OCI-LY1 (cell line): ENCODE measurements at regions not wholly inside any gene's neighbourhood (a gene's known extent, or its start where the extent isn't known, plus 50 kb on each side); places are given as distances from the start of the nearest gene placed in this dataset.

Experiments
- EZH2 ChIP-seq: fragments of 200-600 bp; sonication (generic), shearing (Covaris generic); IDR thresholded peaks from 2 replicates; pipeline ENCODE4 v1.8.0; 2017; ENCODE audit warnings: borderline replicate concordance, mixed run types, mild to moderate bottlenecking, antibody characterized with exemption, low read length, moderate library complexity, mixed read lengths
- TF ChIP-seq, protein P1 (sequence below): fragments of 200-600 bp; sonication (generic), shearing (Covaris generic); IDR thresholded peaks from 2 replicates; pipeline ENCODE4 v1.5.1; 2017; ENCODE audit warnings: mild to moderate bottlenecking, antibody characterized with exemption, low read length, moderate library complexity, mixed read lengths

DNA sequence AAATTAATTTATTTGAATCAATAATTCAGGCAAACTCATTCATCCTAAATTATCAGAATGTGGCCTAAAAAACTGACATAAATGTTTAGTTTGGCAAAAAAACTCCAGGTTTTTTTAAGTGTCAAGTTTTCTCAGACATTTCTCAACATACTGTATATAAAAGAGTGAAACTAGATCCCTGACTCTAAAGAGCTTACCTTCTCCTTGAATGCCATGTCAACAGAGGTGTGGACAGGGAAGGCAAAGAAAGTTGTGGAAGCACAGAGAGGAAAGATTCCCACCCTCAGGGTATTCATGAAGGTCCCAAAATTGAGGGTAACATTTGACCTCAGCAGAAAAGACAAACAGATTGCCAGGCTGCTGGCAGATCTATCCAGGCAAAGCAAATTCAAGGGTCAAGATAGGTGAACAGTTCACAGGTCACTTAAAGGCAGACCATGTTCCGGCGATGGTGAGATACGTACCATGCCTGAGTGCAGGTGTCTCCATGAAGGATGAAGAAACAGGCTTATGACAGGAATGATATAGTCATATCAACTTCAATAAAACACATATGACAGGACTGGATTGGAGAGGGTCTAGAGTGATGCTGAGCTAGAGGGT, 1638.3 kb upstream of the ZEB2 start:
- TF ChIP-seq, protein P1, sequence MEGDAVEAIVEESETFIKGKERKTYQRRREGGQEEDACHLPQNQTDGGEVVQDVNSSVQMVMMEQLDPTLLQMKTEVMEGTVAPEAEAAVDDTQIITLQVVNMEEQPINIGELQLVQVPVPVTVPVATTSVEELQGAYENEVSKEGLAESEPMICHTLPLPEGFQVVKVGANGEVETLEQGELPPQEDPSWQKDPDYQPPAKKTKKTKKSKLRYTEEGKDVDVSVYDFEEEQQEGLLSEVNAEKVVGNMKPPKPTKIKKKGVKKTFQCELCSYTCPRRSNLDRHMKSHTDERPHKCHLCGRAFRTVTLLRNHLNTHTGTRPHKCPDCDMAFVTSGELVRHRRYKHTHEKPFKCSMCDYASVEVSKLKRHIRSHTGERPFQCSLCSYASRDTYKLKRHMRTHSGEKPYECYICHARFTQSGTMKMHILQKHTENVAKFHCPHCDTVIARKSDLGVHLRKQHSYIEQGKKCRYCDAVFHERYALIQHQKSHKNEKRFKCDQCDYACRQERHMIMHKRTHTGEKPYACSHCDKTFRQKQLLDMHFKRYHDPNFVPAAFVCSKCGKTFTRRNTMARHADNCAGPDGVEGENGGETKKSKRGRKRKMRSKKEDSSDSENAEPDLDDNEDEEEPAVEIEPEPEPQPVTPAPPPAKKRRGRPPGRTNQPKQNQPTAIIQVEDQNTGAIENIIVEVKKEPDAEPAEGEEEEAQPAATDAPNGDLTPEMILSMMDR = no peak
- TF ChIP-seq EZH2 = no peak
